Liver (tissue), 8 donors: ENCODE measurements at regions not wholly inside any gene's neighbourhood (a gene's known extent, or its start where the extent isn't known, plus 50 kb on each side); places are given as distances from the start of the nearest gene placed in this dataset.

Source experiments
- DNase-seq: peaks from one replicate; pipeline ENCODE4 v3.0.0-alpha.2; 2017; ENCODE audit warnings: low spot score
- H3K27ac ChIP-seq, 2 donors: one replicate each; pipeline ENCODE4 v1.7.0; 2013; ENCODE audit warnings: inconsistent platforms in 2 of 2, low read length in 2 of 2, control low read depth in 1 of 2, low read depth in 1 of 2, mild to moderate bottlenecking in 1 of 2
- H3K27me3 ChIP-seq, 4 donors: one replicate each; pipeline versions ENCODE4 v1.6.1 to v1.7.0; 2013; ENCODE audit warnings: low read length in 3 of 4, inconsistent platforms in 1 of 4, mild to moderate bottlenecking in 1 of 4, moderate library complexity in 1 of 4; ENCODE audit not compliant: control insufficient read depth in 4 of 4, insufficient read depth in 4 of 4
- H3K36me3 ChIP-seq, 4 donors: one replicate each; pipeline versions ENCODE4 v1.6.1 to v1.7.0; 2013; ENCODE audit warnings: low read length in 3 of 4, mild to moderate bottlenecking in 3 of 4, low read depth in 1 of 4, moderate library complexity in 1 of 4; ENCODE audit not compliant: control insufficient read depth in 4 of 4, insufficient read depth in 3 of 4
- H3K4me1 ChIP-seq, 4 donors: one replicate each; pipeline versions ENCODE4 v1.6.1 to v1.7.0; 2013; ENCODE audit warnings: low read length in 3 of 4, mild to moderate bottlenecking in 3 of 4, moderate library complexity in 1 of 4; ENCODE audit not compliant: control insufficient read depth in 4 of 4, insufficient read depth in 4 of 4
- H3K4me3 ChIP-seq, 3 donors: one replicate each; pipeline versions ENCODE4 v1.6.1 to v1.7.0; 2013; ENCODE audit warnings: low read length in 3 of 3, control low read depth in 1 of 3, low read depth in 1 of 3, mild to moderate bottlenecking in 1 of 3
- H3K9ac ChIP-seq, 2 donors: one replicate each; pipeline ENCODE4 v1.7.0; 2013; ENCODE audit warnings: low read length in 2 of 2, mild to moderate bottlenecking in 2 of 2, moderate library complexity in 2 of 2, control low read depth in 1 of 2, low read depth in 1 of 2
- H3K9me3 ChIP-seq, 4 donors: one replicate each; pipeline versions ENCODE4 v1.6.1 to v1.7.0; 2013; ENCODE audit warnings: low read length in 3 of 4; ENCODE audit not compliant: control insufficient read depth in 4 of 4
- CTCF ChIP-seq: fragments of 150-350 bp; IDR thresholded peaks from 2 replicates; pipeline ENCODE4 v1.5.1; 2017; ENCODE audit warnings: improper control_type of control experiment, low read depth, low read length; ENCODE audit not compliant: missing input control
- FOXA1 ChIP-seq: IDR thresholded peaks from 2 replicates; pipeline ENCODE4 v1.6.1; 2016; ENCODE audit warnings: antibody characterized with exemption
- FOXA2 ChIP-seq: IDR thresholded peaks from 2 replicates; pipeline ENCODE4 v1.6.1; 2016; ENCODE audit warnings: antibody characterized with exemption
- HNF4A ChIP-seq, 2 donors: conservative IDR thresholded peaks; 2 replicates each; pipeline ENCODE4 v1.6.1; 2016; ENCODE audit warnings: antibody characterized with exemption in 2 of 2, mild to moderate bottlenecking in 2 of 2
- NR2F2 ChIP-seq: IDR thresholded peaks from 2 replicates; pipeline ENCODE4 v1.6.1; 2016; ENCODE audit warnings: antibody characterized with exemption
- SP1 ChIP-seq: IDR thresholded peaks from 2 replicates; pipeline ENCODE4 v1.6.1; 2018; ENCODE audit warnings: antibody characterized with exemption, mild to moderate bottlenecking
- TAF1 ChIP-seq: conservative IDR thresholded peaks from 2 replicates; pipeline ENCODE4 v1.6.1; 2016; ENCODE audit warnings: antibody characterized with exemption, mild to moderate bottlenecking
- YY1 ChIP-seq: IDR thresholded peaks from 2 replicates; pipeline ENCODE4 v1.6.1; 2016; ENCODE audit warnings: antibody characterized with exemption, mild to moderate bottlenecking
- WGBS: extraction: QIAGEN DNeasy Blood & Tissue Kit; methylation state at CpG from one replicate; pipeline ENCODE4 v1.1.7; 2013; 5-methylcytosine and 5-hydroxymethylcytosine counted together
- TF ChIP-seq, protein P1 (sequence below): IDR thresholded peaks from 2 replicates; pipeline ENCODE4 v1.6.1; 2016; ENCODE audit warnings: antibody characterized with exemption, mild to moderate bottlenecking
- TF ChIP-seq, protein P2 (sequence below): IDR thresholded peaks from 2 replicates; pipeline ENCODE4 v1.6.1; 2016; ENCODE audit warnings: antibody characterized with exemption
- donor health status: healthy.
- donor health status: healthy.
- donor health status: healthy.
- donor health status: healthy.
- donor health status: healthy.

GRCh38 chr1:90826834-90827233 is 109.7 kb upstream of the BARHL2 start:
- Histone ChIP-seq H3K4me3 (no peak overlapping the region), H3K4me1 (no peaks in the 10 kb centered on the region), H3K27me3 (no peaks in the 10 kb centered on the region), H3K27ac (no peak overlapping the region), H3K9me3 (no peaks in the 10 kb centered on the region), H3K36me3 (no peaks in the 10 kb centered on the region), H3K9ac (no peak overlapping the region)
- WGBS, result 64% methylated on average over 1 of the region's 1 CpG
- no peak for DNase-seq
- TF ChIP-seq, protein P1, sequence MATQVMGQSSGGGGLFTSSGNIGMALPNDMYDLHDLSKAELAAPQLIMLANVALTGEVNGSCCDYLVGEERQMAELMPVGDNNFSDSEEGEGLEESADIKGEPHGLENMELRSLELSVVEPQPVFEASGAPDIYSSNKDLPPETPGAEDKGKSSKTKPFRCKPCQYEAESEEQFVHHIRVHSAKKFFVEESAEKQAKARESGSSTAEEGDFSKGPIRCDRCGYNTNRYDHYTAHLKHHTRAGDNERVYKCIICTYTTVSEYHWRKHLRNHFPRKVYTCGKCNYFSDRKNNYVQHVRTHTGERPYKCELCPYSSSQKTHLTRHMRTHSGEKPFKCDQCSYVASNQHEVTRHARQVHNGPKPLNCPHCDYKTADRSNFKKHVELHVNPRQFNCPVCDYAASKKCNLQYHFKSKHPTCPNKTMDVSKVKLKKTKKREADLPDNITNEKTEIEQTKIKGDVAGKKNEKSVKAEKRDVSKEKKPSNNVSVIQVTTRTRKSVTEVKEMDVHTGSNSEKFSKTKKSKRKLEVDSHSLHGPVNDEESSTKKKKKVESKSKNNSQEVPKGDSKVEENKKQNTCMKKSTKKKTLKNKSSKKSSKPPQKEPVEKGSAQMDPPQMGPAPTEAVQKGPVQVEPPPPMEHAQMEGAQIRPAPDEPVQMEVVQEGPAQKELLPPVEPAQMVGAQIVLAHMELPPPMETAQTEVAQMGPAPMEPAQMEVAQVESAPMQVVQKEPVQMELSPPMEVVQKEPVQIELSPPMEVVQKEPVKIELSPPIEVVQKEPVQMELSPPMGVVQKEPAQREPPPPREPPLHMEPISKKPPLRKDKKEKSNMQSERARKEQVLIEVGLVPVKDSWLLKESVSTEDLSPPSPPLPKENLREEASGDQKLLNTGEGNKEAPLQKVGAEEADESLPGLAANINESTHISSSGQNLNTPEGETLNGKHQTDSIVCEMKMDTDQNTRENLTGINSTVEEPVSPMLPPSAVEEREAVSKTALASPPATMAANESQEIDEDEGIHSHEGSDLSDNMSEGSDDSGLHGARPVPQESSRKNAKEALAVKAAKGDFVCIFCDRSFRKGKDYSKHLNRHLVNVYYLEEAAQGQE, result no peak
- no peak for TF ChIP-seq NR2F2
- no peak for TF ChIP-seq YY1

DNA sequence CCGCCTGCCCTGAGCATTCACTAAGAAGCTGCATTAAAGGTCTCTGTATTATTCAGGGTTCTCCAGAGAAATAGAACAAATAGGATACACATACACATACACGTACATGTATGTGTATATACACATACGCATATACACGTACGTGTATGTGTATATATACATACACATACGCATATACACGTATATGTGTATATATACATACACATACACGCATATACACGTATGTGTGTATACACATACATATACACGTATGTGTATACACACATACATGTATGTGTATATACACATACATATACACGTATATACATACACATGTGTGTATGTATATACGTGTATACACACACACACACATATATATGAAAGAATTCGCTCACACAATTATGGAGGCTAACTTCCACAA is 108.9 kb upstream of the BARHL2 start:
- no peaks in the 10 kb centered on the region for H3K36me3 ChIP-seq
- H3K4me1 ChIP-seq, result no peaks in the 10 kb centered on the region
- no peak overlapping the region for H3K4me3 ChIP-seq
- no peak overlapping the region for H3K27ac ChIP-seq
- H3K9me3 ChIP-seq, result no peaks in the 10 kb centered on the region
- no peak for TF ChIP-seq TAF1
- TF ChIP-seq SP1, result no peak
- TF ChIP-seq CTCF, result no peak
- TF ChIP-seq, protein P2, sequence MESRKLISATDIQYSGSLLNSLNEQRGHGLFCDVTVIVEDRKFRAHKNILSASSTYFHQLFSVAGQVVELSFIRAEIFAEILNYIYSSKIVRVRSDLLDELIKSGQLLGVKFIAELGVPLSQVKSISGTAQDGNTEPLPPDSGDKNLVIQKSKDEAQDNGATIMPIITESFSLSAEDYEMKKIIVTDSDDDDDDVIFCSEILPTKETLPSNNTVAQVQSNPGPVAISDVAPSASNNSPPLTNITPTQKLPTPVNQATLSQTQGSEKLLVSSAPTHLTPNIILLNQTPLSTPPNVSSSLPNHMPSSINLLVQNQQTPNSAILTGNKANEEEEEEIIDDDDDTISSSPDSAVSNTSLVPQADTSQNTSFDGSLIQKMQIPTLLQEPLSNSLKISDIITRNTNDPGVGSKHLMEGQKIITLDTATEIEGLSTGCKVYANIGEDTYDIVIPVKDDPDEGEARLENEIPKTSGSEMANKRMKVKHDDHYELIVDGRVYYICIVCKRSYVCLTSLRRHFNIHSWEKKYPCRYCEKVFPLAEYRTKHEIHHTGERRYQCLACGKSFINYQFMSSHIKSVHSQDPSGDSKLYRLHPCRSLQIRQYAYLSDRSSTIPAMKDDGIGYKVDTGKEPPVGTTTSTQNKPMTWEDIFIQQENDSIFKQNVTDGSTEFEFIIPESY, result no peak
- no peak for TF ChIP-seq FOXA2
- H3K27me3 ChIP-seq, result no peaks in the 10 kb centered on the region
- no peak for DNase-seq
- WGBS, result 88% methylated on average over 13 of the region's 13 CpGs
- H3K9ac ChIP-seq, result no peak overlapping the region

DNA sequence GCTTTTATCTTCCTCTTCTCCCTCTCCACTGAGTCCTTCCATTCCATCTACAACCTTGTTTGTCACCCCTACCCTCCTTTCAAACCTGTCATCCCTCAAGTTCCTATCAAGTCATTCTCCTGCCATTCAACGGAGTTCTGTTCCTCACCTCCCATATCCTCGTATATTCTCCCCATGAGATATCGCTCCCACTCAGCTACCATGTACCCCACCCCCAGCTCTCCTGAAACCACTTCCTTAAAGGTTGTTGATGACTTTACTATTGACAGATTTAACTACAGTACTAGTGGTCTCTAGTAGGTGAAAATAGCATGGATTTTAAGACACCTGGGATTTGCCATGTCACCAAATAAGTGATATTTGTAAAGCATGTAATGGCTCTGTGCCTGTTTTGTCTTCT is 107.4 kb upstream of the BARHL2 start:
- 84% methylated on average over 3 of the region's 3 CpGs for WGBS
- Histone ChIP-seq H3K4me3 (no peak overlapping the region), H3K4me1 (no peaks in the 10 kb centered on the region), H3K27ac (no peak overlapping the region), H3K27me3 (no peaks in the 10 kb centered on the region), H3K9ac (no peak overlapping the region), H3K36me3 (no peaks in the 10 kb centered on the region), H3K9me3 (no peaks in the 10 kb centered on the region)
- TF ChIP-seq FOXA1 (no peak), HNF4A (conservative IDR thresholded peaks at IDR 0.05) (no peak)
- DNase-seq, result no peak
